Upper lobe of left lung (tissue), 4 donors: ENCODE measurements at regions not wholly inside any gene's neighbourhood (a gene's known extent, or its start where the extent isn't known, plus 50 kb on each side); places are given as distances from the start of the nearest gene placed in this dataset.

Source experiments
- EP300 ChIP-seq, 4 donors: sonication (generic); formaldehyde crosslinking; IDR thresholded peaks; one replicate each; pipeline ENCODE4 v1.5.1; 2017; ENCODE audit warnings: antibody characterized with exemption in 4 of 4, control low read depth in 2 of 4
- POLR2A ChIP-seq, 4 donors: fragments of 450-650 bp; IDR thresholded peaks; one replicate each; pipeline ENCODE4 v1.5.1; 2016 to 2017; ENCODE audit warnings: antibody characterized with exemption in 4 of 4, mild to moderate bottlenecking in 2 of 4
- POLR2AphosphoS5 ChIP-seq, 2 donors: sonication (generic); formaldehyde crosslinking; IDR thresholded peaks; one replicate each; pipeline ENCODE4 v1.5.1; 2017; ENCODE audit warnings: antibody characterized with exemption in 2 of 2
- TF ChIP-seq, protein P1 (sequence below), 6 experiments: fragments of 450-650 bp in 4 of 6; fragments of 200-600 bp in 2 of 6; sonication (generic) in 2 of 6; IDR thresholded peaks; one replicate each; pipeline ENCODE4 v1.5.1; 2016 to 2019; ENCODE audit warnings: antibody characterized with exemption in 6 of 6

DNA sequence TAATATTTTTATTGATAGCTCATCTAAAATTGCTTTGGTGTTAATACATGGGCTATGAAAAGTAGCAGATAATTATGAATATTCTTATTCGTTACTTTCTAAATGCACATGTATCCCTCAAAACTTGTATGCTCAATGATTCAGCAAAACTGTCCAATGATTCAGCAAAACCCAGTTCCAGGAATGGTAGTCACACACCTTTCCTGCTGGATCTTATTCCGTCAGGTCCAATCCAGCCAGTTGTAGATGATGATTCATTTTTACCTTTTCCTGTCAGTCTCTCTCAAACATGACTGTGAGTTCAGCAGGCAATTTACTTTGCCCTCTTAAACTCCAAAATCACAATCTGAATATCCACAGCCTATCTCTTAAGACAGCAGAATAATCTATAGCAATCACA lies 1082.6 kb downstream of the EFNB2 start:
- TF ChIP-seq, protein P1, sequence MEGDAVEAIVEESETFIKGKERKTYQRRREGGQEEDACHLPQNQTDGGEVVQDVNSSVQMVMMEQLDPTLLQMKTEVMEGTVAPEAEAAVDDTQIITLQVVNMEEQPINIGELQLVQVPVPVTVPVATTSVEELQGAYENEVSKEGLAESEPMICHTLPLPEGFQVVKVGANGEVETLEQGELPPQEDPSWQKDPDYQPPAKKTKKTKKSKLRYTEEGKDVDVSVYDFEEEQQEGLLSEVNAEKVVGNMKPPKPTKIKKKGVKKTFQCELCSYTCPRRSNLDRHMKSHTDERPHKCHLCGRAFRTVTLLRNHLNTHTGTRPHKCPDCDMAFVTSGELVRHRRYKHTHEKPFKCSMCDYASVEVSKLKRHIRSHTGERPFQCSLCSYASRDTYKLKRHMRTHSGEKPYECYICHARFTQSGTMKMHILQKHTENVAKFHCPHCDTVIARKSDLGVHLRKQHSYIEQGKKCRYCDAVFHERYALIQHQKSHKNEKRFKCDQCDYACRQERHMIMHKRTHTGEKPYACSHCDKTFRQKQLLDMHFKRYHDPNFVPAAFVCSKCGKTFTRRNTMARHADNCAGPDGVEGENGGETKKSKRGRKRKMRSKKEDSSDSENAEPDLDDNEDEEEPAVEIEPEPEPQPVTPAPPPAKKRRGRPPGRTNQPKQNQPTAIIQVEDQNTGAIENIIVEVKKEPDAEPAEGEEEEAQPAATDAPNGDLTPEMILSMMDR (IDR thresholded peaks at IDR 0.05) = no peak
- TF ChIP-seq POLR2AphosphoS5 (IDR thresholded peaks at IDR 0.05) (no peak), EP300 (IDR thresholded peaks at IDR 0.05) (no peak), POLR2A (IDR thresholded peaks at IDR 0.05) (no peak)
